ELF-1 (cell line): ENCODE measurements at regions not wholly inside any gene's neighbourhood (a gene's known extent, or its start where the extent isn't known, plus 50 kb on each side); places are given as distances from the start of the nearest gene placed in this dataset.
"Not testable (repeated sequence)": the region's sequence is repeated elsewhere in the genome, so short reads cannot be mapped to it uniquely, and the experiment has no call there.

Experiments used
- DNase-seq: peaks from one replicate; pipeline ENCODE4 v3.0.0-alpha.2; 2016; ENCODE audit warnings: low read depth, low spot score

GRCh38 chr1:170375082-170375723 is 156.8 kb upstream of the GORAB start:
- peak; percentile 22 for DNase-seq

GRCh38 chr1:170376801-170377385 is 155.1 kb upstream of the GORAB start:
- no peak for DNase-seq

GRCh38 chr1:170377440-170377839 is 154.5 kb upstream of the GORAB start:
- no peak for DNase-seq

- no peak for DNase-seq
These were observed 153.9 kb upstream of the GORAB start for GRCh38 chr1:170377896-170378634.

GRCh38 chr1:170385750-170386149 is 146.2 kb upstream of the GORAB start:
- DNase-seq, result no peak

- no peak for DNase-seq
These were observed 143.5 kb upstream of the GORAB start for GRCh38 chr1:170388489-170388888.

GRCh38 chr1:170395149-170395548 is 136.8 kb upstream of the GORAB start:
- no peak for DNase-seq

- no peak for DNase-seq
These were observed 134.9 kb upstream of the GORAB start for GRCh38 chr1:170397061-170397460.

- no peak for DNase-seq
These were observed 129.3 kb upstream of the GORAB start for GRCh38 chr1:170402476-170403311.

- DNase-seq, result no peak
These were observed 124.8 kb upstream of the GORAB start for GRCh38 chr1:170407138-170407537.

- no peak for DNase-seq
These were observed 124.4 kb upstream of the GORAB start for GRCh38 chr1:170407581-170407980.

- no peak for DNase-seq
These were observed 121.4 kb upstream of the GORAB start for GRCh38 chr1:170410401-170411166.

- DNase-seq, result no peak
These were observed 116.8 kb upstream of the GORAB start for GRCh38 chr1:170414989-170415709.

- no peak for DNase-seq
These were observed 116.1 kb upstream of the GORAB start for GRCh38 chr1:170415710-170416372.

GRCh38 chr1:170424346-170424745 is 107.6 kb upstream of the GORAB start:
- DNase-seq, result no peak

GRCh38 chr1:170426596-170426995 is 105.4 kb upstream of the GORAB start:
- DNase-seq, result peak; percentile 35

GRCh38 chr1:170427002-170427401 is 105.0 kb upstream of the GORAB start:
- DNase-seq, result not testable (repeated sequence)

- no peak for DNase-seq
These were observed 95.0 kb upstream of the GORAB start for GRCh38 chr1:170436928-170437327.

- no peak for DNase-seq
These were observed 86.9 kb upstream of the GORAB start for GRCh38 chr1:170445096-170445495.

GRCh38 chr1:170448661-170449158 is 83.3 kb upstream of the GORAB start:
- no peak for DNase-seq
